ENCODE measurements at regions not wholly inside any gene's neighbourhood (a gene's known extent, or its start where the extent isn't known, plus 50 kb on each side); places are given as distances from the start of the nearest gene placed in this dataset.
"Not testable (repeated sequence)": the region's sequence is repeated elsewhere in the genome, so short reads cannot be mapped to it uniquely, and the experiment has no call there.

DNA sequence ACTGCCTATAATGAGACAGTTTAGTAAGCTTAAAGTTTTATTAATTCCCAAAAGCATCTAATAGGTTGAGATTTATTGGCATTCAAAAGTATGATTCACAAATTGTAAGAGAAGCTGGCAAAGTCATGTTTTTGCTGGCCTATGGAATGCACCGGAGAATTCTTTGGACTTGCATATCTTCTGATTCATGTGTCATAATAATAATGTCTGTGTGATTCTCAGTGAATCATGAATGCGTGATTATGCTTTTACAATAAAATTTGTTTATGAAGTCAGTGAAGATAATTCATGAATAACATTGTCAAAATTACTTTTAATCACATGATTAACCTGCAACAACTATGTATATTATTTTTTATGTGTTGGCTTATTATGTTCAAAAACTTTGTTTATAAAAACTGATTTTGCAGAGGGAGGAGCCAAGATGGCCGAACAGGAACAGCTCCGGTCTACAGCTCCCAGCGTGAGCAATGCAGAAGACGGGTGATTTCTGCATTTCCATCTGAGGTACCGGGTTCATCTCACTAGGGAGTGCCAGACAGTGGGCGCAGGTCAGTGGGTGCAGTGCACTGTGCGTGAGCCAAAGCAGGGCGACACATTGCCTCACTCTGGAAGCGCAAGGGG is 389.2 kb downstream of the SRGAP2C start:
- DNase-seq, result not testable (repeated sequence)

DNA sequence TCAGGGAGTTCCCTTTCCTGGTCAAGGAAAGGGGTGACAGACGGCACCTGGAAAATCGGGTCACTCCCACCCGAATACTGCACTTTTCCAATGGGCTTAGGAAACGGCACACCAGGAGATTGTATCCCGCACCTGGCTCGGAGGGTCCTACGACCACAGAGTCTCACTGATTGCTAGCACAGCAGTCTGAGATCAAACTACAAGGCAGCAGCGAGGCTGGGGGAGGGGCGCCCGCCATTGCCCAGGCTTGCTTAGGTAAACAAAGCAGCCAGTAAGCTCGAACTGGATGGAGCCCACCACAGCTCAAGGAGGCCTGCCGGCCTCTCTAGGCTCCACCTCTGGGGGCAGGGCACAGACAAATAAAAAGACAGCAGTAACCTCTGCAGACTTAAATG is 389.7 kb downstream of the SRGAP2C start:
- DNase-seq, result not testable (repeated sequence)

DNA sequence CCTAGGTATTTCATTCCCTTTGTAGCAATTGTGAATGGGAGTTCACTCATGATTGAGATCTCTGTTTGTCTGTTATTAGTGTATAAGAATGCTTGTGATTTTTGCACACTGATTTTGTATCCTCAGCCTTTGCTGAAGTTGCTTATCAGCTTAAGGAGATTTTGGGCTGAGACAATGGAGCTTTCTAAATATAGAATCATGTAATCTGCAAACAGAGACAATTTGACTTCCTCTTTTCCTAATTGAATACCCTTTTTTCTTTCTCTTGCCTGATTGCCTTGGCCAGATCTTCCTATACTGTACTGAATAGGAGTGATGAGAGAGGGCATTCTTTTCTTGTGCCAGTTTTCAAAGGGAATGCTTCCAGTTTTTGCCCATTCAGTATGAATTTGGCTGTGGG is 398.1 kb downstream of the SRGAP2C start:
- DNase-seq, result not testable (repeated sequence)

DNA sequence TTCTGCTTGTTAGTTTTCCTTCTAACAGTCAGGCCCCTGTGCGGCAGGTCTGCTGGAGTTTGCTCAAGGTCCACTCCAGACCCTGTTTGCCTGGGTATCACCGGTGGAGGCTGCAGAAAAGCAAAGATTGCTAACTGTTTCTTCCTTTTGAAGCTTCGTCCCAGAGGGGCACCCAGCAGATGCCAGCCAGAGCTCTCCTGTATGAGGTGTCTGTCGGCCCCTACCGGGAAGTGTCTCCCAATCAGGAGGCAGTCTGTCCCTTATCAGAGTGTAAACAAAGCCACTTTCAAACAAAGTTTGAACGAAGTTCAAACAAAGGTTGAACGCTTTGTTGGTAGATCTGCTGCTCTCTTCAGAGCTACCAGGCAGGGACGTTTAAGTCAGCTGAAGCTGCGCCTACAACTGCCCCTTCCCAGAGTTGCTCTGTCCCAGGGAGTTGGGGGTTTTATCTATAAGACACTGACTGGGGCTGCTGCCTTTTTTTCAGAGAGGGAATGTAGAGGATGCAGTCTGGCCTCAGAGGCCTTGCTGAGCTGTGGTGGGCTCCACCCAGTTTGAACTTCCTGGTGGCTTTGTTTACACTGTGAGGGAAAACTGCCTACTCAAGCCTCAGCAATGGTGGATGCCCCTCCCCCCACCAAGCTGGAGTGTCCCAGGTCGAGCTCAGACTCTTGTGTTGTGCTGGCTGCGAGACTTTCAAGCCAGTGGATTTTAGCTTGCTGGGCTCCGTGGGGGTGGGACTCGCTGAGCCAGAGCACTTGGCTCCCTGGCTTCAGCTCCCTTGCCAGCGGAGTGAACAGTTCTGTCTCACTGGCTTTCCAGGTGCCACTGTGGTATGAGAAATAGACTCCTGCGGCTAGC is 401.8 kb downstream of the SRGAP2C start:
- no peak for DNase-seq

DNA sequence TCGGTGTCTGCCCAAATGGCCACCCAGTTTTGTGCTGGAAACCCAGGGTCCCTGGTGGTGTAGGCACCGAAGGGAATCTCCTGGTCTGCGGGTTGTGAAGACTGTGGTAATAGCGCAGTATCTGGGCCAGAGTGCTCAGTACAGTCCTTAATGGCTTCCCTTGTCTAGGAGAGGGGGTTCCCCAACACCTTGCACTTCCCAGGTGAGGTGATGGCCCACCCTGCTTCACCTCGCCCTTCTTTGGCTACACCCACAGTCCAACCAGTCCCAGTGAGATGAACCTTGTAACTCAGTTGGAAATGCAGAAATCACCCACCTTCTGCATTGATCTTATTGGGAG is 402.4 kb downstream of the SRGAP2C start:
- DNase-seq, result no peak

DNA sequence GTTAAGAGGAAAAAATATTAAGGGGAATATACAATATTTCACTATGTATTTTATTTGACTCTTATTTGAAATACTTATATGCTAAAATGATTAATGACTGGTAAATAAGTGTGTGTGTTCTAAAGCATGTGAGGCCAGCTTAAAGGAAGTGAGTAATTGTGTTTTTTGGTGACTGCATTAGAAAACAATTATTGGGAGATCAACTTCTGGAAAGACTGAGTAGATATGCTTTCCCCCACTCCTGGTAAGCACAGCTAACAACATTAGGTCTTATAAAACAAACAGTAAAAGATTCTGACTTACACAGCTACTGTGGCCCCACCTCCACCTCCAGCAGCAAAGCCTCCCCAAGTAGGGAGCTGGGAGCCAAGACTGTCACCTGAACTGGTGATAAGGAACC is 403.0 kb downstream of the SRGAP2C start:
- DNase-seq, result no peak

DNA sequence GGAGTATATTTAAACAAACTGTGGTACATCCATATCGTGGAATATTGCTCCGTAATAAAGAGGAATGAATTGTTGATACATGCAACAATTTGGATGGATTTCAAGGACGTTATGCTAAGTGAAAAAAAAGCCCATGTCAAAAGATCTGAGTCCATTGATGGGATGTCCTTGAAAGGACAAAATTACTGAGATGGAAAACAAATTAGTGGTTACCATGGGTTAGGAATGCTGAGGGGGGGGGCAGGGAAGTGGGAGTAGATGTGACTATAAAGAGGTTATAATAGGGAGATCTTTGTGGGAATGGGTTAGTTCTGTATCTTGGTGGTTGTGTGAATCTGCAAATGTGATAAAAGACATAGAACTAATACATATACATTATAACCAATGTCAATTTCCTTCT is 409.3 kb downstream of the SRGAP2C start:
- no peak for DNase-seq

DNA sequence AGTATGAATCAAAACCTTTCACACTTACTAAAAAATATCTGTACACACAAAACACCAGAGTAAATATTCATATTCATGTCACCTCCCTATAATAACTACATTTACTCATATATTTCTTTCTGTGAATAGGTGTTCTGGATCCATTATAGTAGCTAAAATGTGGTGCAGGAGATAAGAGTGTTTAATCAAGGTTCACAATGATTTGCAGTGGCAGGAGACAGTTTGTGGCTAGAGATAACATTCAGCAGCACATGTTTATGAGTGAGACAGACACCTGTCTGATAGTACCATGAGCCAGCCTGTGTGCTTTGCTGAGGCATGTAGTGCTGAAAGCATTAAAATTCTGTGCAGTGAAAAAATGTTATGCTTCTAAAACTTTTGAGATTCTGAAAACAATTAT is 410.3 kb downstream of the SRGAP2C start:
- no peak for DNase-seq

DNA sequence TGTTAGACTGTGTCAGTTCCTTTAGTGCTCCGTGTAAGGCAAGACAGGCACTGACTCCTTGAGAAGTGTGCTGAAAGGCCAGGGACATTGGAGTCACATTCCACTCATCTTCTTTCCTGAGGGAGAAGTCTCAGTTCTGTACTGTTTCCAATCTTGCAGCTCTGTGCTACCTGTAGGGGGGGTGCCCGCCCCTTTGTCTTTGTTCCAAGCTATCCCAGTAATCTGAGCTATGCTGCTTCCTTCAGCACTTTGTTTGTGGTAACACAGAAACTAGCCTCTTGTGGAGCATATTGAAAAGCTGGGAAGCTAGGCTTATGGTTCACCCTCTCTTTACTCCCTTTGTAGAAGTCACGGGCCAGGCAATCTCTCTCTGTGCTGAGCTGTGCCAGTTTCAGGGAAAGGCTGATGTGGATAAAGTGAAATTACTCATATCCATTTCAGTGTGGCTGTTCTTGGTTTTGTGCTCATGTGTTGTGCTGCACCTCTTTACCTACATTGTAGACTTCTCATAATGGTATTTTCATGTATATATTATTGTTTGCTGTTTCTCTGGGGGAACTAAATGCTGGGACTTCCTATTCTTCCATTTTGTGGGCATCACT is 420.2 kb downstream of the SRGAP2C start:
- DNase-seq, result not testable (repeated sequence)

DNA sequence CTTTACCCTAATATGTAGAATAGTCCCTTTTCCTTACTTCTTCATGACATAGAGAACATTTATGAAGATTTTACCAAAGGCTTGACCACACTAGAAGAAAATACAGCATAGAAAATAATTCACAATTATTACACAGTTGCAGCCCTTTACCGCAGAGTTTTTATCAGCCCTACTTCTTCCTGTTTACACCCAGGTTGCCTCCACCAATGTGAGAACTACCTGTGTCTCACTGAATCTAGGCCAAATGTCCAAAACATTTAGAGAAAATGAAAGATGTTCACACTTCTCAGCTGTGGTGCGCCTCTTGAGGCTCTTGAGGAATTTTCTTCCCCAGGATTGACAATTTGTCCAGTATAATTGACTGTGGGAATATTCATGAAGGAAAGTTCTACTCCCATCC is 422.7 kb downstream of the SRGAP2C start:
- DNase-seq, result not testable (repeated sequence)

Measured in NCI-H2081 (cell line).